ENCODE measurements at regions not wholly inside any gene's neighbourhood (a gene's known extent, or its start where the extent isn't known, plus 50 kb on each side); places are given as distances from the start of the nearest gene placed in this dataset.

DNA sequence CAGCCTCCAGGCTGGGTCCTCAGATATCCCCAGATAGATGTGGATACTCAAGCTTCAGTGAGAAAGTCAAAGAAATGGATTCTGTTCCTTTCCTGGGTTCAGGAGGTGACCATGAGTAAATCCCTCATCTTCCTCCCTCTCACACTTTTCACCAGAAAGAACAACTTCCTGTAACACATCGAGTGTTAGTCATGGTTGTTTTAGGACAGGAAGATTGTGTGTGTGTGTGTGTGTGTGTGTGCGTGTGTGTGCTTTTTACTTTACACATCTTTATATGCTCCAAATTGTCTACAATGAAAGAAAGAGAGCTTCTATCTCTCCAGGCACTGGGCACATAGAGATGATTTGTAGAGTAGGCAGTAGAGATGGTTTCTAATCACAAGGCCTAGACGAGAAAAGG lies 139.9 kb downstream of the TBXT start:
- TF ChIP-seq, protein P1, sequence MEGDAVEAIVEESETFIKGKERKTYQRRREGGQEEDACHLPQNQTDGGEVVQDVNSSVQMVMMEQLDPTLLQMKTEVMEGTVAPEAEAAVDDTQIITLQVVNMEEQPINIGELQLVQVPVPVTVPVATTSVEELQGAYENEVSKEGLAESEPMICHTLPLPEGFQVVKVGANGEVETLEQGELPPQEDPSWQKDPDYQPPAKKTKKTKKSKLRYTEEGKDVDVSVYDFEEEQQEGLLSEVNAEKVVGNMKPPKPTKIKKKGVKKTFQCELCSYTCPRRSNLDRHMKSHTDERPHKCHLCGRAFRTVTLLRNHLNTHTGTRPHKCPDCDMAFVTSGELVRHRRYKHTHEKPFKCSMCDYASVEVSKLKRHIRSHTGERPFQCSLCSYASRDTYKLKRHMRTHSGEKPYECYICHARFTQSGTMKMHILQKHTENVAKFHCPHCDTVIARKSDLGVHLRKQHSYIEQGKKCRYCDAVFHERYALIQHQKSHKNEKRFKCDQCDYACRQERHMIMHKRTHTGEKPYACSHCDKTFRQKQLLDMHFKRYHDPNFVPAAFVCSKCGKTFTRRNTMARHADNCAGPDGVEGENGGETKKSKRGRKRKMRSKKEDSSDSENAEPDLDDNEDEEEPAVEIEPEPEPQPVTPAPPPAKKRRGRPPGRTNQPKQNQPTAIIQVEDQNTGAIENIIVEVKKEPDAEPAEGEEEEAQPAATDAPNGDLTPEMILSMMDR (conservative IDR thresholded peaks at IDR 0.05; ENCODE audit: low read depth, low read length) = no peak
- TF ChIP-seq MXI1 (IDR thresholded peaks at IDR 0.05; ENCODE audit: borderline replicate concordance, low read depth, low read length) (no peak), POLR2A (IDR thresholded peaks at IDR 0.05; ENCODE audit: low read depth, low read length) (no peak), MAFK (IDR thresholded peaks at IDR 0.05; ENCODE audit: low read depth, low read length) (no peak), RAD21 (IDR thresholded peaks at IDR 0.05; ENCODE audit: low read length) (no peak)
- TF ChIP-seq, protein P2, sequence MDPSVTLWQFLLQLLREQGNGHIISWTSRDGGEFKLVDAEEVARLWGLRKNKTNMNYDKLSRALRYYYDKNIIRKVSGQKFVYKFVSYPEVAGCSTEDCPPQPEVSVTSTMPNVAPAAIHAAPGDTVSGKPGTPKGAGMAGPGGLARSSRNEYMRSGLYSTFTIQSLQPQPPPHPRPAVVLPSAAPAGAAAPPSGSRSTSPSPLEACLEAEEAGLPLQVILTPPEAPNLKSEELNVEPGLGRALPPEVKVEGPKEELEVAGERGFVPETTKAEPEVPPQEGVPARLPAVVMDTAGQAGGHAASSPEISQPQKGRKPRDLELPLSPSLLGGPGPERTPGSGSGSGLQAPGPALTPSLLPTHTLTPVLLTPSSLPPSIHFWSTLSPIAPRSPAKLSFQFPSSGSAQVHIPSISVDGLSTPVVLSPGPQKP (IDR thresholded peaks at IDR 0.05; ENCODE audit: borderline replicate concordance, low read depth, low read length) = no peak
